H1 (cell line): ENCODE measurements at regions not wholly inside any gene's neighbourhood (a gene's known extent, or its start where the extent isn't known, plus 50 kb on each side); places are given as distances from the start of the nearest gene placed in this dataset.
A peak's percentile ranks its signal among the peaks of the same experiment; 100 is the strongest.

Experiments used
- CTCF ChIA-PET: fragments of 300-600 bp; sonication (Branson Sonifier 250); formaldehyde crosslinking; loops from one replicate; lab custom pipeline; 2021; ENCODE audit not compliant: partially characterized antibody; lab: Charles Lee
- POLR2A ChIA-PET: fragments of 300-600 bp; sonication (Branson Sonifier 250); formaldehyde crosslinking; loops from one replicate; lab custom pipeline; 2021; ENCODE audit warnings: inconsistent platforms; ENCODE audit not compliant: partially characterized antibody; lab: Charles Lee
- DNase-seq, 2 experiments: peaks; one replicate each; pipeline versions ENCODE4 v3.0.0 to v3.0.0-alpha.2; 2010 to 2022; ENCODE audit warnings: low spot score in 2 of 2, low read depth in 1 of 2, mixed read lengths in 1 of 2
- FAIRE-seq: peaks from 2 replicates; lab custom pipeline; 2011; peaks lifted over from hg19 to GRCh38; lab: Jason Lieb, UNC
- H2AFZ ChIP-seq: 2 replicates; pipeline ENCODE4 v1.8.1; 2012; ENCODE audit warnings: low read length, inconsistent platforms
- H2AK5ac ChIP-seq: 2 replicates; pipeline ENCODE4 v1.6.1; 2013; ENCODE audit warnings: low read depth, low read length
- H2BK120ac ChIP-seq: replicated peaks from 2 replicates; pipeline ENCODE3; 2013; ENCODE audit warnings: low read depth, low read length, inconsistent platforms
- H2BK12ac ChIP-seq: 2 replicates; pipeline ENCODE4 v1.6.1; 2013; ENCODE audit warnings: low read depth, low read length
- H2BK15ac ChIP-seq: 2 replicates; pipeline ENCODE4 v1.6.1; 2013; ENCODE audit warnings: low read length
- H2BK20ac ChIP-seq: 2 replicates; pipeline ENCODE4 v1.6.1; 2013; ENCODE audit warnings: low read length
- H2BK5ac ChIP-seq: 2 replicates; pipeline ENCODE4 v1.6.1; 2013; ENCODE audit warnings: low read depth, low read length
- H3K14ac ChIP-seq: 2 replicates; pipeline ENCODE4 v1.6.1; 2013; ENCODE audit warnings: inconsistent platforms; ENCODE audit not compliant: insufficient read length
- H3K18ac ChIP-seq: 2 replicates; pipeline ENCODE4 v1.6.1; 2013; ENCODE audit warnings: low read length; ENCODE audit errors: extremely low read depth
- H3K23ac ChIP-seq: 2 replicates; pipeline ENCODE4 v1.6.1; 2013; ENCODE audit warnings: inconsistent platforms; ENCODE audit not compliant: insufficient read length
- H3K23me2 ChIP-seq: 2 replicates; pipeline ENCODE4 v1.6.1; 2013; ENCODE audit warnings: low read depth, low read length
- H3K27ac ChIP-seq: 2 replicates; pipeline ENCODE4 v1.6.1; 2011; ENCODE audit warnings: low read depth, low read length, inconsistent platforms
- H3K27me3 ChIP-seq, 4 experiments: replicated peaks in 1 of 4; 1 replicate in 1 of 4; 2 replicates in 3 of 4; pipeline versions ENCODE4 v1.6.1 to v1.8.1; 2011 to 2013; ENCODE audit warnings: low read length in 3 of 4, mild to moderate bottlenecking in 3 of 4, inconsistent platforms in 2 of 4, mixed read lengths in 2 of 4, moderate library complexity in 1 of 4; ENCODE audit not compliant: control insufficient read depth in 3 of 4, insufficient read depth in 3 of 4; ENCODE audit errors: extremely low read depth in 1 of 4
- H3K36me3 ChIP-seq, 4 experiments: 2 replicates each; pipeline versions ENCODE4 v1.6.1 to v1.8.1; 2011 to 2013; ENCODE audit warnings: mild to moderate bottlenecking in 4 of 4, low read length in 3 of 4, moderate library complexity in 2 of 4, control low read depth in 1 of 4, inconsistent platforms in 1 of 4; ENCODE audit not compliant: insufficient read depth in 4 of 4, control insufficient read depth in 2 of 4
- H3K4ac ChIP-seq: replicated peaks from 2 replicates; pipeline ENCODE3; 2013; ENCODE audit warnings: low read length, low read depth, mixed read lengths, inconsistent platforms; ENCODE audit not compliant: insufficient read length
- H3K4me1 ChIP-seq, 4 experiments: replicated peaks in 1 of 4; 1 replicate in 1 of 4; 2 replicates in 3 of 4; pipeline versions ENCODE4 v1.6.1 to v1.8.1; 2011 to 2013; ENCODE audit warnings: low read length in 3 of 4, inconsistent platforms in 2 of 4, mixed read lengths in 1 of 4; ENCODE audit not compliant: insufficient read depth in 4 of 4, control insufficient read depth in 3 of 4
- H3K4me2 ChIP-seq, 2 experiments: 2 replicates each; pipeline versions ENCODE4 v1.6.1 to v1.8.1; 2011 to 2013; ENCODE audit warnings: low read depth in 2 of 2, low read length in 2 of 2, control low read depth in 1 of 2, inconsistent platforms in 1 of 2, mild to moderate bottlenecking in 1 of 2; ENCODE audit not compliant: insufficient read depth in 1 of 2
- H3K4me3 ChIP-seq, 4 experiments: fragments of 200-600, 300-600 bp in 1 of 4; sonication (generic), shearing (Covaris generic), sonication (Bioruptor Twin) in 1 of 4; 2 replicates each; pipeline versions ENCODE4 v1.5.1 to v1.8.1; 2011 to 2016; ENCODE audit warnings: low read length in 4 of 4, low read depth in 3 of 4, control low read depth in 2 of 4, inconsistent platforms in 2 of 4, mild to moderate bottlenecking in 2 of 4, mixed read lengths in 1 of 4, moderate library complexity in 1 of 4; ENCODE audit not compliant: insufficient read depth in 2 of 4; ENCODE audit errors: extremely low read depth in 1 of 4
- H3K56ac ChIP-seq: replicated peaks from 2 replicates; pipeline ENCODE3; 2013; ENCODE audit warnings: low read depth, mild to moderate bottlenecking, mixed read lengths, low read length, inconsistent platforms; ENCODE audit not compliant: insufficient read length
- H3K79me1 ChIP-seq: 2 replicates; pipeline ENCODE4 v1.6.1; 2013; ENCODE audit warnings: low read depth, low read length, control low read depth
- H3K79me2 ChIP-seq, 2 experiments: 2 replicates each; pipeline versions ENCODE4 v1.6.1 to v1.8.1; 2012 to 2013; ENCODE audit warnings: low read length in 2 of 2, mild to moderate bottlenecking in 2 of 2, inconsistent platforms in 1 of 2; ENCODE audit not compliant: insufficient read depth in 2 of 2, control insufficient read depth in 1 of 2
- H3K9ac ChIP-seq, 4 experiments: replicated peaks in 1 of 4; 1 replicate in 1 of 4; 2 replicates in 3 of 4; pipeline versions ENCODE4 v1.6.1 to v1.8.1; 2011 to 2013; ENCODE audit warnings: low read depth in 3 of 4, low read length in 3 of 4, control low read depth in 2 of 4, mild to moderate bottlenecking in 2 of 4, moderate library complexity in 2 of 4, inconsistent platforms in 1 of 4; ENCODE audit errors: extremely low read depth in 1 of 4
- H3K9me3 ChIP-seq, 2 experiments: 2 replicates each; pipeline versions ENCODE4 v1.6.1 to v1.8.1; 2012 to 2013; ENCODE audit warnings: mild to moderate bottlenecking in 2 of 2, moderate library complexity in 2 of 2, control low read depth in 1 of 2, inconsistent platforms in 1 of 2, low read depth in 1 of 2, low read length in 1 of 2, mixed read lengths in 1 of 2; ENCODE audit not compliant: insufficient read depth in 2 of 2
- H4K20me1 ChIP-seq, 2 experiments: replicated peaks in 1 of 2; 2 replicates each; pipeline versions ENCODE3 to v1.8.1; 2011 to 2013; ENCODE audit warnings: inconsistent platforms in 2 of 2, low read length in 2 of 2, mild to moderate bottlenecking in 1 of 2; ENCODE audit not compliant: insufficient read depth in 2 of 2, control insufficient read depth in 1 of 2
- H4K5ac ChIP-seq: 2 replicates; pipeline ENCODE4 v1.6.1; 2013; ENCODE audit warnings: low read length, low read depth, mixed read lengths, inconsistent platforms; ENCODE audit not compliant: insufficient read length
- H4K8ac ChIP-seq: 2 replicates; pipeline ENCODE4 v1.8.0; 2013; ENCODE audit warnings: mild to moderate bottlenecking, moderate library complexity, low read length, inconsistent platforms; ENCODE audit not compliant: insufficient read depth; ENCODE audit errors: extremely low read depth
- H4K91ac ChIP-seq: replicated peaks from 2 replicates; pipeline ENCODE3; 2013; ENCODE audit warnings: low read length, mixed read lengths, inconsistent platforms; ENCODE audit not compliant: insufficient read length
- ATF3 ChIP-seq: IDR thresholded peaks from 2 replicates; pipeline ENCODE4 v1.6.1; 2011; ENCODE audit warnings: low read depth, mild to moderate bottlenecking, low read length; ENCODE audit not compliant: insufficient read depth
- CEBPB ChIP-seq: IDR thresholded peaks from 2 replicates; pipeline ENCODE4 v1.6.1; 2012; ENCODE audit warnings: low read depth, low read length
- CHD2 ChIP-seq: IDR thresholded peaks from 2 replicates; pipeline ENCODE4 v1.6.1; 2012; ENCODE audit warnings: low read length, improper control_type of control experiment
- FOSL1 ChIP-seq: IDR thresholded peaks from 2 replicates; pipeline ENCODE4 v1.6.1; 2011; ENCODE audit warnings: mild to moderate bottlenecking, low read depth, low read length, moderate library complexity; ENCODE audit not compliant: insufficient read depth
- GABPA ChIP-seq: IDR thresholded peaks from 2 replicates; pipeline ENCODE4 v1.6.1; 2011; ENCODE audit warnings: mild to moderate bottlenecking, low read length, moderate library complexity, borderline replicate concordance; ENCODE audit not compliant: insufficient read depth
- HDAC6 ChIP-seq: IDR thresholded peaks from one replicate; pipeline ENCODE4 v1.7.1; 2012; ENCODE audit warnings: low read depth, mild to moderate bottlenecking, inconsistent platforms, low read length, moderate library complexity
- RFX5 ChIP-seq: IDR thresholded peaks from 2 replicates; pipeline ENCODE4 v1.6.1; 2011; ENCODE audit warnings: low read depth, low read length, improper control_type of control experiment, borderline replicate concordance
- RNF2 ChIP-seq: fragments of 200-900, 300-1000 bp; sonication (generic); IDR thresholded peaks from 2 replicates; pipeline ENCODE4 v1.7.1; 2016; ENCODE audit warnings: borderline replicate concordance, low read depth, mild to moderate bottlenecking, antibody characterized with exemption, low read length; ENCODE audit not compliant: poor library complexity, severe bottlenecking; ENCODE audit errors: missing control alignments
- SP1 ChIP-seq: IDR thresholded peaks from 2 replicates; pipeline ENCODE4 v1.6.1; 2011; ENCODE audit warnings: low read depth, low read length
- TEAD4 ChIP-seq: IDR thresholded peaks from 2 replicates; pipeline ENCODE4 v1.6.1; 2012; ENCODE audit warnings: low read depth, low read length, inconsistent platforms, mixed read lengths
- WGBS, 2 experiments: shearing (Covaris generic) in 1 of 2; methylation state at CpG; one replicate each; pipeline versions ENCODE4 v1.1.6 to v1.1.7; 2013 to 2015; ENCODE audit warnings: low lambda C conversion rate in 2 of 2, mixed read lengths in 2 of 2, inconsistent platforms in 1 of 2, low coverage in 1 of 2, missing lambda C conversion rate in 1 of 2; ENCODE audit not compliant: insufficient replicate concordance in 2 of 2, insufficient coverage in 1 of 2, insufficient read length in 1 of 2; ENCODE audit errors: extremely low coverage in 1 of 2, missing lambda C conversion rate in 1 of 2; 5-methylcytosine and 5-hydroxymethylcytosine counted together

GRCh38 chr16:58815181-58815888, 81.2 kb upstream of the GOT2 start:
- 85% methylated on average over 7 of the region's 7 CpGs; no CpG with 5 or more reads in 1 of the 2 experiments for WGBS, 2 experiments
- Histone ChIP-seq H3K4me1 (peaks cover 0 to 3% (median 0%) of the 10 kb centered on the region in 4 experiments; a peak in 2 of 7 replicates), H3K4ac (no peak overlapping the region), H2BK15ac (peak overlapping the region; percentile 89; the same call in 1 of the 2 replicates), H3K4me2 (no peak overlapping the region; a peak in 1 of 4 replicates), H3K27ac (no peak overlapping the region), H2BK5ac (no peak overlapping the region), H3K9ac (no peak overlapping the region), H2BK20ac (no peak overlapping the region), H3K27me3 (no peaks in the 10 kb centered on the region), H3K9me3 (no peaks in the 10 kb centered on the region), H3K23ac (no peak overlapping the region), H3K79me2 (no peaks in the 10 kb centered on the region), H3K56ac (no peak overlapping the region), H2AFZ (no peak overlapping the region), H2BK120ac (no peak overlapping the region), H4K8ac (no peak overlapping the region), H3K79me1 (no peaks in the 10 kb centered on the region), H2BK12ac (no peak overlapping the region), H3K4me3 (no peak overlapping the region), H4K91ac (no peak overlapping the region), H3K14ac (no peak overlapping the region), H3K23me2 (no peaks in the 10 kb centered on the region), H4K5ac (no peak overlapping the region), H3K18ac (no peak overlapping the region), H4K20me1 (no peaks in the 10 kb centered on the region), H2AK5ac (no peak overlapping the region), H3K36me3 (no peaks in the 10 kb centered on the region)
- DNase-seq: no peak
- POLR2A ChIA-PET: no interaction called here
- FAIRE-seq: no peak
- TF ChIP-seq RNF2: no peak
- TF ChIP-seq CHD2: no peak
- TF ChIP-seq GABPA: no peak
- no peak for TF ChIP-seq CEBPB
- no peak for TF ChIP-seq TEAD4
- TF ChIP-seq ATF3: no peak
- no peak for TF ChIP-seq SP1
- no peak for TF ChIP-seq HDAC6
- TF ChIP-seq RFX5: no peak
- TF ChIP-seq FOSL1: no peak
- CTCF ChIA-PET: interaction anchor here (0.6 to 2.6 kb wide), 27 partner anchors 9 to 1482 kb away, joined by 3 to 13 read pairs (median 4); no protein-coding TSS in a partner anchor
